NOMO-1 treated with dmso at 0.1 percent for 144 hours (cell line): ENCODE measurements at regions not wholly inside any gene's neighbourhood (a gene's known extent, or its start where the extent isn't known, plus 50 kb on each side); places are given as distances from the start of the nearest gene placed in this dataset.

ENCODE experiments used
- DNase-seq: peaks from one replicate; lab custom pipeline; 2025; ENCODE audit not compliant: unreplicated experiment; lab: John Stamatoyannopoulos, UW

DNA sequence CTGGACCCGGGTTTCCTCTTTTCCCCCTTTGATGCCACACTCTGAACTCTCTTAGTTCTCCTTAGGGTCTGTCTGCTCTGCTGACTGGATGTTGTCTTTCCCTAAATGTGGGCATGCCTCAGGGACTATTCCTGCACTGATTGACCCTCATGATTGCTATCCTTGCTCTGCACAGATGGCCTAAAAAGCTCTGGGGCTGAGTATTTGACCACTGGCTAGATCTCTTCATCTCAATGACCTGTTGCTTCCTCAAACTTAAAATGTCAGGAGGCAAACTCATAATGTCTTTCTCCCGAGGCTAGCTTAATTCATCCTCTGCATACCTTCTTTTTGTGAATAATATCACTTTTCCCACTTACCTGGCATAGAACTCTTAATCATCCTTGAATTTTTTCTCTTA, 157.4 kb downstream of the GATB start:
- no peak for DNase-seq

DNA sequence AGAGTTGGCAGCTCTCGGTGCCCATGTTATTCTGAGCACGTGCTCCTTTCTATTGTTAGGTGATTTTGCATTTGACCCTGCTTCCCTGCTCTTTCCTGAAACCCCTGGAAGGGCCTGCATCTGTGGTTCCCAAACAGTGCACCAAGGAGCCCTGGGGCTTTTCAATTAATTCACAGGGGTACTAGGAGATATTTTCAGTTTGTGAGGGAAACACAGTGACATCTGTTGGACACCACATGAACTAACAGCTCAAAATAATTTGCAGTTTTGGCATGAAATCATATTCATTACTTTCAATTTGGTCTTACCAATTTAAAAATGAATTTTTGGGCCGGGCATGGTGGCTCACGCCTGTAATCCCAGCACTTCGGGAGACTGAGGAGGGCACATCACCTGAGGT, 156.6 kb downstream of the GATB start:
- DNase-seq: no peak

DNA sequence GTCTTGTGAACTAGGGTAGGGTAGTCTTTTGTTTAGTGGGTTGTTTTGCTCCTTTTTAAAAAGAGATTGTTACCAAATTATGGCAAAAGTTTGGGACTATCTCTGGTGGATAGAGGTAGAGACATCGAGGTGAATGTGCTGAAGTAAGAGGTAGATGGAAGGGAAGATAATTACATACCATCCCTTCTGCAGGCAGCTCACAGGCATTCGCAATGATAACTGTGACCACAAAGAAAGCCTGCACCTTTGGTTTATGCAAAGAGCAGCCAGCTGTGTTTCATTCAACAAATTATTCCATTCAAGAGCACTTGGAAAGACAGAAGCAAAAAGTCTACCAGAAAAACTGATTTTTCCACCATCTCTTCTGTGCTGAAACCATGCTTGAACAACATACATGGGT, 155.6 kb downstream of the GATB start:
- DNase-seq: no peak

DNA sequence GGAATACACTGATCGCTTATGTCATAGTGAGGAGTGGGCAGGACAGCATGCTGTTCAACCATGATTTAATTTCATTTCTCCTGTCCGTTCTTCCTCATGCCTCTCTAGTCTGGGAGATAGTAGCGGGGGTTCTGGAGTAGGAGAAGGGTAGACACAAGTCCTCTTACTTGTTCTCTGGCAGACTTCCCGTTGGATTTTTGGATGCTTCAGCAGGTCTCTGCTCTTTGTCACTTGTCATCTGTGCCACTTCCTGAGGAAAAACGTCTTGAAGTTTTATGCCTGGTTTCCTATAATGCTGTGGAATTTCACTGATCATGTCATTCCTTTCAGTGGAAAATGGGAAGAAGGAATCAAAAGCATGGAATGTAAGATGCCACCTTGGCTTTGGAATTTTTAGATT, 154.7 kb downstream of the GATB start:
- DNase-seq: no peak

DNA sequence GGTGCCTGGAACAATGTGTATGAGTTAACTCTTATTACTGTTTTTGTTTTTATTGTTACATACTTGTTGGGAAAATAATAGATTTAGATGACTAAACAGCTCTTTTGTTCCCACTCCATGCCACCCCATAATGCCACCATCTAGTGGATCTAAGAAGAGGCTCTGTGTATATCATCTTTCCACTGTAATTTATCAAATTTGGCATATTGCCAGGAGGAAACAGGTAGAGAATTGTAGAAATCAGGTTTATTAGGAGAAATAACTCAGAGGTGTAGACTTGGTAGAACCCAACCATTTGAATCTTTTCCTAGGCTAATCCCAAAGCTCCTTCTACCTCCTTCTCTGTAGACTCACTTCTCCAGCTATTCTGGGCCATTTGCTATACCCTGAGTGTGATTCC, 150.6 kb downstream of the GATB start:
- no peak for DNase-seq

DNA sequence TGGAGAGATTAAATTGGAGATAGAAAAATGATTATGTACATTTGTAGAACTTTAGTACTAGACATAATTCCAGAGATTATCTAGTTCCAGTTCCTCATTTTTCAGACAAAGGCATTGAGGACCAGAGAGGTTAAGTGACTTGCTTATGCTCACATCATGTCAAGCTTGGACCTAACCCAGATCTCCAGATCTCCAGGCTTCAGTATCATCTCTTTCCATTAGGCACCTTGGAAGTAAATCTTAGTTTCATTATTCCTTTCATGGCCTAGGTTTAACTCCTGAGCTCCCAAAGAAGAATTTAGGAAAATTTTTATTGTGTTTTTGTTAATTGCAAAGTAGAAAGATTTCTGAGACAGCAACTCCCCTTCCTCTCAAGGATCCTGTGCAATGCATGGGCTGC, 148.8 kb downstream of the GATB start:
- DNase-seq: no peak

DNA sequence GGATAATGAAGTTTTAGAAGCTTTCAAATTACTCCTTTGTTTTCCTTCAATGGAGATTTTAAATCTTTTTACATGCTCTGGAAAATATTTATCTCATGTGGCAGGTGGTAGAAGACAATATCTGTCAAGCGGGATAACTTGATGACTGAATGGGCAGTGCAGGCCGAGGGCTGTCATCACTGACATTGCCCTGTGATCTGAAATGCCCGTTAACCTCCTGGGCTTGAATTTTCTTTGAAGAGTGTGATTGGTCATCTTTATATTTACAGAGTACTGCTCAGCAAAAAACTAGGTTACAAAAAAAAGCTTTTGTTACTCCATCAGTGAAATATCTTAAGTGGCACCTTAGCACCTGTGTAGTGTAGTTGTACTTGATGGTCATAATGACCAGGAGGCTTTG, 147.5 kb downstream of the GATB start:
- DNase-seq: no peak

DNA sequence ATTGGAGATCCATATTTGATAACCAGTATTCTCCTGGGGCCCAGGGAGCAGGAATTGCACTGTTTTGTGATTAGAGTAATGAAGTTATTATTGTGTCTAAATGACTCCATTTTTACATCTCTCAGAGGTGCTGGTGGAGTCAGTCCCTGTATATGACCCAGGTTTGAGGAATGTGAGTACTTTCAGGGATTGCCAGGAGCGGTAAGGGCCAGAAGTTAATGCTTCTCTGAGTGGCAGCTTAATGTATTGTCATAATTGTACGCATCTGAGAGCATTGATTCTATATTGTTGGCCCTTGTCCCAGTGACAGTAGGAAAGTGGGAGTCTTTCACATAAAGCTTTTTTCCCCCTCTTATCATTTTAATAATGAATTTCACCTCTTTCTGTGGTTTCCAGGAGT, 146.2 kb downstream of the GATB start:
- DNase-seq: no peak

DNA sequence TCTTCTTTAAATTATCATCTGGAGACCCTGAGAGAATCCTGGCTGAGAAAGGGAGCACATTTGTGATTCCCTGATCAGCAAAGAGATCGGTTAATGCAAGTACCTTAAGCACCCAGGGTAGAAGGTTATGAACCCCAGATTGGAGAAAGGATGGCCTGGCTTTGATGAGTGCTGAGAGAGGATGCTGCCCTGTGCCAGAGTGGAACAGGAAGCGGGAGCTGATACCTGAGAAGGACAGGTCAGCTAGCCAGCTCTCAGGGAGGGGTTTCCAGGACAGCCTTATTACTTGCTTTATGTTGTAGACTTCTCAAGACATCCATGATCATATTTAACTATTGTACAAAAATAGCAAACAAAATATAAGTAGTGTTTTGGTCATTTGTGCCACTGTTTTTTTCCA, 141.9 kb downstream of the GATB start:
- DNase-seq: no peak

DNA sequence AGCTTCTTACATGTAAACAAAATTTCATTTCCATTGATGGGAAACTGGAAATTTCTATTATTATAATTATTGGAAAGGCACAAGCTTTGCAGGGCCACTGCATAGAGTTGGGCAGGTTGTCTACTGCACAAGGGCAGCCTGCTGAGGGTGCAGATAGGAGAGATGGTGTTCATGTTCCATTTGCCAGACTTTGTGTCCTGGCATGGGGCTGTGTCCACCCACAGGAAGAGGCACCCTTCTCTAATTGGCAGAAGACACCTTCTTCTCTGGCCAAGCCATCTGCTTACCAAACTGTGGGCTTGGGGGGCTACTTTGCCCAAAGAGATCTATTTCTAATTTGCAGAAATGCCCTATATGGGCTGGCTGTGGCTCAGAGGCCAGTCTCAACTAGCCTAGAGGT, 140.7 kb downstream of the GATB start:
- no peak for DNase-seq
